ENCODE measurements at regions not wholly inside any gene's neighbourhood (a gene's known extent, or its start where the extent isn't known, plus 50 kb on each side); places are given as distances from the start of the nearest gene placed in this dataset.

GRCh38 chr1:58136387-58136786 lies 410.1 kb downstream of the OMA1 start:
- Histone ChIP-seq H3K27ac (ENCODE audit: low read length) (no peak overlapping the region), H3K4me1 (ENCODE audit: insufficient read depth, low read length) (no peaks in the 10 kb centered on the region), H3K27me3 (ENCODE audit: insufficient read depth, low read length, poor library complexity) (no peaks in the 10 kb centered on the region), H3K79me2 (ENCODE audit: insufficient read depth, low read length) (no peaks in the 10 kb centered on the region), H4K20me1 (ENCODE audit: insufficient read depth, low read length) (no peaks in the 10 kb centered on the region), H3K9me3 (ENCODE audit: insufficient read depth, low read length, severe bottlenecking) (peaks cover 2% of the 10 kb centered on the region), H3K36me3 (ENCODE audit: insufficient read depth, low read length) (no peaks in the 10 kb centered on the region), H3K9ac (ENCODE audit: low read depth, low read length) (no peak overlapping the region), H2AFZ (ENCODE audit: low read depth, low read length) (no peak overlapping the region), H3K4me2 (ENCODE audit: insufficient read depth, low read length) (no peak overlapping the region), H3K4me3 (ENCODE audit: low read depth in 1 of 2, low read length in 2 of 2) (no peak overlapping the region)
- no peak for DNase-seq
- TF ChIP-seq CTCF (IDR thresholded peaks at IDR 0.05; ENCODE audit: borderline replicate concordance, extremely low read depth, low read length, poor library complexity, severe bottlenecking) (no peak), EZH2 (IDR thresholded peaks at IDR 0.05; ENCODE audit: borderline replicate concordance, low read depth, low read length, severe bottlenecking) (no peak)
- no peak for ATAC-seq (ENCODE audit: insufficient read depth, low read depth)

GRCh38 chr1:58135821-58136321 lies 410.7 kb downstream of the OMA1 start:
- ATAC-seq (ENCODE audit: insufficient read depth, low read depth) (no peak), DNase-seq (no peak)
- Histone ChIP-seq H3K36me3 (ENCODE audit: insufficient read depth, low read length) (no peaks in the 10 kb centered on the region), H2AFZ (ENCODE audit: low read depth, low read length) (no peak overlapping the region), H3K4me2 (ENCODE audit: insufficient read depth, low read length) (no peak overlapping the region), H3K79me2 (ENCODE audit: insufficient read depth, low read length) (no peaks in the 10 kb centered on the region), H3K27ac (ENCODE audit: low read length) (no peak overlapping the region), H3K9ac (ENCODE audit: low read depth, low read length) (no peak overlapping the region), H3K9me3 (ENCODE audit: insufficient read depth, low read length, severe bottlenecking) (peaks cover 2% of the 10 kb centered on the region), H4K20me1 (ENCODE audit: insufficient read depth, low read length) (no peaks in the 10 kb centered on the region), H3K4me1 (ENCODE audit: insufficient read depth, low read length) (no peaks in the 10 kb centered on the region), H3K4me3 (ENCODE audit: low read depth in 1 of 2, low read length in 2 of 2) (no peak overlapping the region), H3K27me3 (ENCODE audit: insufficient read depth, low read length, poor library complexity) (no peaks in the 10 kb centered on the region)
- TF ChIP-seq EZH2 (IDR thresholded peaks at IDR 0.05; ENCODE audit: borderline replicate concordance, low read depth, low read length, severe bottlenecking) (no peak), CTCF (IDR thresholded peaks at IDR 0.05; ENCODE audit: borderline replicate concordance, extremely low read depth, low read length, poor library complexity, severe bottlenecking) (no peak)

- ATAC-seq (ENCODE audit: insufficient read depth, low read depth): no peak
- H3K36me3 ChIP-seq (ENCODE audit: insufficient read depth, low read length): no peaks in the 10 kb centered on the region
- no peak overlapping the region for H3K9ac ChIP-seq (ENCODE audit: low read depth, low read length)
- H3K4me1 ChIP-seq (ENCODE audit: insufficient read depth, low read length): no peaks in the 10 kb centered on the region
- peaks cover 2% of the 10 kb centered on the region for H3K9me3 ChIP-seq (ENCODE audit: insufficient read depth, low read length, severe bottlenecking)
- no peak for DNase-seq
- no peaks in the 10 kb centered on the region for H4K20me1 ChIP-seq (ENCODE audit: insufficient read depth, low read length)
- no peak overlapping the region for H3K4me3 ChIP-seq (ENCODE audit: low read depth in 1 of 2, low read length in 2 of 2)
- no peaks in the 10 kb centered on the region for H3K79me2 ChIP-seq (ENCODE audit: insufficient read depth, low read length)
- H2AFZ ChIP-seq (ENCODE audit: low read depth, low read length): no peak overlapping the region
- no peak overlapping the region for H3K27ac ChIP-seq (ENCODE audit: low read length)
- no peak overlapping the region for H3K4me2 ChIP-seq (ENCODE audit: insufficient read depth, low read length)
- TF ChIP-seq CTCF (IDR thresholded peaks at IDR 0.05; ENCODE audit: borderline replicate concordance, extremely low read depth, low read length, poor library complexity, severe bottlenecking) (no peak), EZH2 (IDR thresholded peaks at IDR 0.05; ENCODE audit: borderline replicate concordance, low read depth, low read length, severe bottlenecking) (no peak)
- H3K27me3 ChIP-seq (ENCODE audit: insufficient read depth, low read length, poor library complexity): no peaks in the 10 kb centered on the region
These were observed 413.0 kb downstream of the OMA1 start for GRCh38 chr1:58133562-58133961.

GRCh38 chr1:58123051-58123450 lies 423.5 kb downstream of the OMA1 start:
- H3K4me2 ChIP-seq (ENCODE audit: insufficient read depth, low read length): no peak overlapping the region
- DNase-seq (no peak), ATAC-seq (ENCODE audit: insufficient read depth, low read depth) (no peak)
- H3K27ac ChIP-seq (ENCODE audit: low read length): no peak overlapping the region
- no peaks in the 10 kb centered on the region for H4K20me1 ChIP-seq (ENCODE audit: insufficient read depth, low read length)
- no peak for TF ChIP-seq CTCF (IDR thresholded peaks at IDR 0.05; ENCODE audit: borderline replicate concordance, extremely low read depth, low read length, poor library complexity, severe bottlenecking)
- no peak for TF ChIP-seq EZH2 (IDR thresholded peaks at IDR 0.05; ENCODE audit: borderline replicate concordance, low read depth, low read length, severe bottlenecking)
- H3K79me2 ChIP-seq (ENCODE audit: insufficient read depth, low read length): no peaks in the 10 kb centered on the region
- H3K4me1 ChIP-seq (ENCODE audit: insufficient read depth, low read length): no peaks in the 10 kb centered on the region
- H3K9ac ChIP-seq (ENCODE audit: low read depth, low read length): no peak overlapping the region
- H3K27me3 ChIP-seq (ENCODE audit: insufficient read depth, low read length, poor library complexity): no peaks in the 10 kb centered on the region
- no peaks in the 10 kb centered on the region for H3K36me3 ChIP-seq (ENCODE audit: insufficient read depth, low read length)
- no peaks in the 10 kb centered on the region for H3K9me3 ChIP-seq (ENCODE audit: insufficient read depth, low read length, severe bottlenecking)
- no peak overlapping the region for H2AFZ ChIP-seq (ENCODE audit: low read depth, low read length)
- no peak overlapping the region for H3K4me3 ChIP-seq (ENCODE audit: low read depth in 1 of 2, low read length in 2 of 2)

Measured in DND-41 (cell line).